Suprapubic skin (tissue), 4 donors: ENCODE measurements at regions not wholly inside any gene's neighbourhood (a gene's known extent, or its start where the extent isn't known, plus 50 kb on each side); places are given as distances from the start of the nearest gene placed in this dataset.

Source experiments
- POLR2A ChIP-seq, 2 donors: fragments of 450-650 bp; IDR thresholded peaks; one replicate each; pipeline ENCODE4 v1.6.1; 2017; ENCODE audit warnings: antibody characterized with exemption in 2 of 2, mild to moderate bottlenecking in 2 of 2, moderate library complexity in 2 of 2
- POLR2AphosphoS5 ChIP-seq, 3 donors: sonication (generic); formaldehyde crosslinking; IDR thresholded peaks; one replicate each; pipeline ENCODE4 v1.6.1; 2017; ENCODE audit warnings: antibody characterized with exemption in 3 of 3
- TF ChIP-seq, protein P1 (sequence below), 2 donors: fragments of 200-600 bp in 1 of 2; fragments of 450-650 bp in 1 of 2; sonication (generic) in 1 of 2; IDR thresholded peaks; one replicate each; pipeline ENCODE4 v1.5.1; 2016 to 2019; ENCODE audit warnings: antibody characterized with exemption in 2 of 2, mild to moderate bottlenecking in 1 of 2, moderate library complexity in 1 of 2

DNA sequence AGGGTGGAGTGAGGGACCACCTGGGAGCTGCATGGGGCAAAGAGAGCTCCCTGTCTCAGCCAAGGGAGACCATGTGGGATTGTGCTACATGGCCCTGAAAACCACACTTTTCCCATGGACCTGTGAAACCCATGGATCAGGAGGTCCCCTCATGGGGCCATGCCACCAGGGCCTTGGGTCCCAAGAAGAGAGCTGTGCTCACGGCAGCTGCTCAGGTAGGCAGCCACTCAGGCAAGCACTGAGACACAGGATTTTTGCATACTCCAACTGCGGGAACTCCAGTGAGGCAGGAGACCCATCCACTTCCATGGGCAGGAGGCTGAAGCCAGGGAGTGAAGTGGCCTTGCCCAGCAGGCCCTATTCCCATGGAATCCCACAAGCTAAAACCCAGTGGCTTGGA lies 190.0 kb downstream of the KCNA4 start:
- TF ChIP-seq, protein P1, sequence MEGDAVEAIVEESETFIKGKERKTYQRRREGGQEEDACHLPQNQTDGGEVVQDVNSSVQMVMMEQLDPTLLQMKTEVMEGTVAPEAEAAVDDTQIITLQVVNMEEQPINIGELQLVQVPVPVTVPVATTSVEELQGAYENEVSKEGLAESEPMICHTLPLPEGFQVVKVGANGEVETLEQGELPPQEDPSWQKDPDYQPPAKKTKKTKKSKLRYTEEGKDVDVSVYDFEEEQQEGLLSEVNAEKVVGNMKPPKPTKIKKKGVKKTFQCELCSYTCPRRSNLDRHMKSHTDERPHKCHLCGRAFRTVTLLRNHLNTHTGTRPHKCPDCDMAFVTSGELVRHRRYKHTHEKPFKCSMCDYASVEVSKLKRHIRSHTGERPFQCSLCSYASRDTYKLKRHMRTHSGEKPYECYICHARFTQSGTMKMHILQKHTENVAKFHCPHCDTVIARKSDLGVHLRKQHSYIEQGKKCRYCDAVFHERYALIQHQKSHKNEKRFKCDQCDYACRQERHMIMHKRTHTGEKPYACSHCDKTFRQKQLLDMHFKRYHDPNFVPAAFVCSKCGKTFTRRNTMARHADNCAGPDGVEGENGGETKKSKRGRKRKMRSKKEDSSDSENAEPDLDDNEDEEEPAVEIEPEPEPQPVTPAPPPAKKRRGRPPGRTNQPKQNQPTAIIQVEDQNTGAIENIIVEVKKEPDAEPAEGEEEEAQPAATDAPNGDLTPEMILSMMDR (IDR thresholded peaks at IDR 0.05) = no peak
- TF ChIP-seq POLR2AphosphoS5 (IDR thresholded peaks at IDR 0.05) (no peak), POLR2A (IDR thresholded peaks at IDR 0.05) (no peak)
